ENCODE measurements at regions not wholly inside any gene's neighbourhood (a gene's known extent, or its start where the extent isn't known, plus 50 kb on each side); places are given as distances from the start of the nearest gene placed in this dataset.

DNA sequence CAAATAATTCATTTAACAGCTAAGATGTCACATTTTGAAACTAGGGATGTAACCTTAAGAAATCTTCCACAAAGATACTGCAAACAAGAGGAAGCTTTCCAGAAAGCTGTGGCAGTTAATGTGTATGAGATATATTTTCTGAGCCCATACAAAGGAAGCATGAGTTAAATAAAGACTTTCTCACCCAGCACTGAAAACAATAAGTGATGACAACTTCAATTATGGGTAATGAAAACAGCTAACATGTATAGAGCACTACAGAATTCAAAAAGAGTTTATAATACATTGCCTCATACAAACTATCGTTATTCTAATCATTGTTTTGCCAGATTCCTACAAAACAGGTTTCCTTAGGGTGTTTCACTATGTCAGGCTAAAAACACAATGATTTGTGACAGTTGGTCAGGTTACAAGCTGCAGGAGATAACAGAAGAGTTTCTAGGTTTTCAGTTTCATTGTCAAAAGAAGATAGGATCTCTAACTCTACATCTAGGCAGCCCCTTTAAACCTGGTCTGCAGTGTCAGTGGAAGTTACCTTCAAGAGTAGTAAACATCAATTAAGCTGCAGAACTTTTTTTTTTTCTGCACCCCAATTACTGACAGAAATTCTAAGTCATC is 618.1 kb upstream of the ADGRL3 start:
- H3K4me3 ChIP-seq (ENCODE audit: low read length, poor library complexity, severe bottlenecking), result no peak overlapping the region
- no peaks in the 10 kb centered on the region for H3F3A ChIP-seq (ENCODE audit: low read depth)
- no peaks in the 10 kb centered on the region for H4K20me1 ChIP-seq (ENCODE audit: insufficient read depth, low read length, poor library complexity, severe bottlenecking)
- no peaks in the 10 kb centered on the region for H3K36me3 ChIP-seq (ENCODE audit: insufficient read depth, low read length)
- no peaks in the 10 kb centered on the region for H3K27me3 ChIP-seq (ENCODE audit: insufficient read depth, low read length, poor library complexity, severe bottlenecking)
- no peak overlapping the region for H3K9ac ChIP-seq (ENCODE audit: low read depth, low read length, poor library complexity, severe bottlenecking)
- no peaks in the 10 kb centered on the region for H3K9me3 ChIP-seq (ENCODE audit: insufficient read depth, low read depth, low read length)
- H3K9me2 ChIP-seq (replicated peaks; ENCODE audit: low read depth, low read length), result no peaks in the 10 kb centered on the region
- no peak overlapping the region for H2AFZ ChIP-seq (ENCODE audit: low read length)
- no peaks in the 10 kb centered on the region for H3K4me1 ChIP-seq (ENCODE audit: insufficient read depth, low read length, poor library complexity, severe bottlenecking)
- TF ChIP-seq EZH2phosphoT487 (IDR thresholded peaks at IDR 0.05; ENCODE audit: borderline replicate concordance), result no peak
- TF ChIP-seq, protein P1, sequence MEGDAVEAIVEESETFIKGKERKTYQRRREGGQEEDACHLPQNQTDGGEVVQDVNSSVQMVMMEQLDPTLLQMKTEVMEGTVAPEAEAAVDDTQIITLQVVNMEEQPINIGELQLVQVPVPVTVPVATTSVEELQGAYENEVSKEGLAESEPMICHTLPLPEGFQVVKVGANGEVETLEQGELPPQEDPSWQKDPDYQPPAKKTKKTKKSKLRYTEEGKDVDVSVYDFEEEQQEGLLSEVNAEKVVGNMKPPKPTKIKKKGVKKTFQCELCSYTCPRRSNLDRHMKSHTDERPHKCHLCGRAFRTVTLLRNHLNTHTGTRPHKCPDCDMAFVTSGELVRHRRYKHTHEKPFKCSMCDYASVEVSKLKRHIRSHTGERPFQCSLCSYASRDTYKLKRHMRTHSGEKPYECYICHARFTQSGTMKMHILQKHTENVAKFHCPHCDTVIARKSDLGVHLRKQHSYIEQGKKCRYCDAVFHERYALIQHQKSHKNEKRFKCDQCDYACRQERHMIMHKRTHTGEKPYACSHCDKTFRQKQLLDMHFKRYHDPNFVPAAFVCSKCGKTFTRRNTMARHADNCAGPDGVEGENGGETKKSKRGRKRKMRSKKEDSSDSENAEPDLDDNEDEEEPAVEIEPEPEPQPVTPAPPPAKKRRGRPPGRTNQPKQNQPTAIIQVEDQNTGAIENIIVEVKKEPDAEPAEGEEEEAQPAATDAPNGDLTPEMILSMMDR (conservative IDR thresholded peaks at IDR 0.05; ENCODE audit: low read length), result no peak
- H3K4me2 ChIP-seq (ENCODE audit: low read depth, low read length, poor library complexity, severe bottlenecking), result no peak overlapping the region
- H3K79me2 ChIP-seq (ENCODE audit: insufficient read depth, low read length), result no peaks in the 10 kb centered on the region

DNA sequence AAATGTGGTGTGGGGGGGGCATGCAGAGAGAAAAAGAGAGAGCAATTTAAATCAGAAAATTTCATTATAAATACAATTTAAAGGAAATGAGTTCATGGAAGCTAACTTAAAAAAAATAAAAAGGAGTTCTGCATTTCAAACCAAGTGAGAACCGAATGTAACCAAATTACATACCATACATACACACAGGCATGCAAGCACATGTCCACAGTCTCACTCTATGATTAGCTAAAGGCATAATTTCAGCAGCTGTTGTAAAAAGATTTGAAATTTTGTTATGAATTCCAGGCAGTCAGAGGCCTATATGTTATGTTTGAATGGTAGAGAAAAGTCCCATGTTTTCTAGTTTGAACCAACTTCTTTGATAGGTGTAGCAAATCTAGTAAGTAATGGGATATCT is 611.6 kb upstream of the ADGRL3 start:
- Histone ChIP-seq H3K9ac (ENCODE audit: low read depth, low read length, poor library complexity, severe bottlenecking) (no peak overlapping the region), H3K9me2 (replicated peaks; ENCODE audit: low read depth, low read length) (no peaks in the 10 kb centered on the region), H3K4me2 (ENCODE audit: low read depth, low read length, poor library complexity, severe bottlenecking) (no peak overlapping the region), H3K79me2 (ENCODE audit: insufficient read depth, low read length) (no peaks in the 10 kb centered on the region), H3K9me3 (ENCODE audit: insufficient read depth, low read depth, low read length) (no peaks in the 10 kb centered on the region), H3K27me3 (ENCODE audit: insufficient read depth, low read length, poor library complexity, severe bottlenecking) (no peaks in the 10 kb centered on the region), H3K4me1 (ENCODE audit: insufficient read depth, low read length, poor library complexity, severe bottlenecking) (no peaks in the 10 kb centered on the region), H3K36me3 (ENCODE audit: insufficient read depth, low read length) (no peaks in the 10 kb centered on the region), H4K20me1 (ENCODE audit: insufficient read depth, low read length, poor library complexity, severe bottlenecking) (no peaks in the 10 kb centered on the region), H2AFZ (ENCODE audit: low read length) (no peak overlapping the region), H3K4me3 (ENCODE audit: low read length, poor library complexity, severe bottlenecking) (no peak overlapping the region), H3F3A (ENCODE audit: low read depth) (no peaks in the 10 kb centered on the region)
- TF ChIP-seq EZH2phosphoT487 (IDR thresholded peaks at IDR 0.05; ENCODE audit: borderline replicate concordance), result no peak
- TF ChIP-seq, protein P1 (conservative IDR thresholded peaks at IDR 0.05; ENCODE audit: low read length), result no peak

DNA sequence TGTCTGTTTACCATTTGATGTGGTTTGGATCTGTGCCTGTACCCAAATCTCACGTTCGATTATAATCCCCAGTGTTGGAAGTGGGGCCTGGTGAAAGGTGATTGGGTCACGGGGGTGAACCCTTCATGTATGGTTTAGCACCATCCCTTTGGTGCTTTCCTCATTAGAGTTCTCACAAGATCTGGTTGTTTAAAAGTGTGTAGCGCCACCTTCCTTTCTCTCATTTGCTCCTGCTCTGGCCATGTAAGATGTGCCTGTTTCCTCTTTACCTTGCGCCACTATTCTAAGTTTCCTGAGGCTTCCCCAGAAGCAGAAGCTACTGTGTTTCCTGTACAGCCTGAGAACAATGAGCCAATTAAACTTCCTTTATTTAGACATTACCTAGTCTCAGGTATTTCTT is 610.7 kb upstream of the ADGRL3 start:
- no peak for TF ChIP-seq EZH2phosphoT487 (IDR thresholded peaks at IDR 0.05; ENCODE audit: borderline replicate concordance)
- TF ChIP-seq, protein P1 (conservative IDR thresholded peaks at IDR 0.05; ENCODE audit: low read length), result no peak
- Histone ChIP-seq H3K9me3 (ENCODE audit: insufficient read depth, low read depth, low read length) (no peaks in the 10 kb centered on the region), H3K4me1 (ENCODE audit: insufficient read depth, low read length, poor library complexity, severe bottlenecking) (no peaks in the 10 kb centered on the region), H4K20me1 (ENCODE audit: insufficient read depth, low read length, poor library complexity, severe bottlenecking) (no peaks in the 10 kb centered on the region), H3F3A (ENCODE audit: low read depth) (no peaks in the 10 kb centered on the region), H3K4me3 (ENCODE audit: low read length, poor library complexity, severe bottlenecking) (no peak overlapping the region), H3K9me2 (replicated peaks; ENCODE audit: low read depth, low read length) (no peaks in the 10 kb centered on the region), H3K79me2 (ENCODE audit: insufficient read depth, low read length) (no peaks in the 10 kb centered on the region), H2AFZ (ENCODE audit: low read length) (no peak overlapping the region), H3K36me3 (ENCODE audit: insufficient read depth, low read length) (no peaks in the 10 kb centered on the region), H3K27me3 (ENCODE audit: insufficient read depth, low read length, poor library complexity, severe bottlenecking) (no peaks in the 10 kb centered on the region), H3K4me2 (ENCODE audit: low read depth, low read length, poor library complexity, severe bottlenecking) (no peak overlapping the region), H3K9ac (ENCODE audit: low read depth, low read length, poor library complexity, severe bottlenecking) (no peak overlapping the region)
